ENCODE measurements at regions not wholly inside any gene's neighbourhood (a gene's known extent, or its start where the extent isn't known, plus 50 kb on each side); places are given as distances from the start of the nearest gene placed in this dataset.
"Not testable (repeated sequence)": the region's sequence is repeated elsewhere in the genome, so short reads cannot be mapped to it uniquely, and the experiment has no call there.

GRCh38 chr6:76694795-76695194 lies 622.3 kb upstream of the IMPG1 start:
- intact Hi-C loops (cut with micrococcal nuclease): no loop called here

- intact Hi-C loops (cut with micrococcal nuclease): no loop called here
Measured at GRCh38 chr6:76684875-76685274, 612.4 kb upstream of the IMPG1 start.

GRCh38 chr6:76683985-76684384 lies 611.5 kb upstream of the IMPG1 start:
- intact Hi-C loops (cut with micrococcal nuclease): no loop called here

GRCh38 chr6:76682842-76683241 lies 610.4 kb upstream of the IMPG1 start:
- intact Hi-C loops (cut with micrococcal nuclease): no loop called here

GRCh38 chr6:76681781-76682180 lies 609.3 kb upstream of the IMPG1 start:
- intact Hi-C loops (cut with micrococcal nuclease): no loop called here

- intact Hi-C loops (cut with micrococcal nuclease): no loop called here
Measured at GRCh38 chr6:76677017-76677416, 604.6 kb upstream of the IMPG1 start.

- intact Hi-C loops (cut with micrococcal nuclease): no loop called here
Measured at GRCh38 chr6:76671751-76672150, 599.3 kb upstream of the IMPG1 start.

- intact Hi-C loops (cut with micrococcal nuclease): no loop called here
Measured at GRCh38 chr6:76644231-76644630, 571.8 kb upstream of the IMPG1 start.

- intact Hi-C loops (cut with micrococcal nuclease): no loop called here
Measured at GRCh38 chr6:76639941-76640340, 567.5 kb upstream of the IMPG1 start.

GRCh38 chr6:76634695-76635094 lies 562.2 kb upstream of the IMPG1 start:
- intact Hi-C loops (cut with micrococcal nuclease): no loop called here

GRCh38 chr6:76633259-76633658 lies 560.8 kb upstream of the IMPG1 start:
- intact Hi-C loops (cut with micrococcal nuclease): no loop called here

GRCh38 chr6:76631622-76632021 lies 559.2 kb upstream of the IMPG1 start:
- intact Hi-C loops (cut with micrococcal nuclease): no loop called here

- intact Hi-C loops (cut with micrococcal nuclease): no loop called here
Measured at GRCh38 chr6:76615395-76615794, 542.9 kb upstream of the IMPG1 start.

- intact Hi-C loops (cut with micrococcal nuclease): no loop called here
Measured at GRCh38 chr6:76612954-76613353, 540.5 kb upstream of the IMPG1 start.

- intact Hi-C loops (cut with micrococcal nuclease): no loop called here
Measured at GRCh38 chr6:76609160-76609559, 536.7 kb upstream of the IMPG1 start.

GRCh38 chr6:76594109-76594508 lies 521.6 kb upstream of the IMPG1 start:
- intact Hi-C loops (cut with micrococcal nuclease): no loop called here

GRCh38 chr6:76593668-76594067 lies 521.2 kb upstream of the IMPG1 start:
- intact Hi-C loops (cut with micrococcal nuclease): no loop called here

- intact Hi-C loops (cut with micrococcal nuclease): no loop called here
Measured at GRCh38 chr6:76592566-76592965, 520.1 kb upstream of the IMPG1 start.

GRCh38 chr6:76587271-76587670 lies 514.8 kb upstream of the IMPG1 start:
- intact Hi-C loops (cut with micrococcal nuclease): no loop called here

- intact Hi-C loops (cut with micrococcal nuclease): no loop called here
Measured at GRCh38 chr6:76584121-76584520, 511.7 kb upstream of the IMPG1 start.

- intact Hi-C loops (cut with micrococcal nuclease): no loop called here
Measured at GRCh38 chr6:76578746-76579145, 506.3 kb upstream of the IMPG1 start.

- intact Hi-C loops (cut with micrococcal nuclease): no loop called here
Measured at GRCh38 chr6:76574746-76575145, 502.3 kb upstream of the IMPG1 start.

GRCh38 chr6:76565932-76566331 lies 493.5 kb upstream of the IMPG1 start:
- intact Hi-C loops (cut with micrococcal nuclease): no loop called here

GRCh38 chr6:76562371-76562770 lies 489.9 kb upstream of the IMPG1 start:
- intact Hi-C loops (cut with micrococcal nuclease): not testable (repeated sequence)

All from T-helper 2 cell treated with Interferon-gamma antibody and Interleukin-4, amounts not matched to agents 100 ng/mL and 5 ng/mL, for 36 hours (primary cell).